NB4 (cell line): ENCODE measurements at regions not wholly inside any gene's neighbourhood (a gene's known extent, or its start where the extent isn't known, plus 50 kb on each side); places are given as distances from the start of the nearest gene placed in this dataset.

Experiments
- CTCF ChIP-seq: IDR thresholded peaks from one replicate; pipeline ENCODE4 v1.5.1; 2012; ENCODE audit warnings: low read depth, low read length
- MAX ChIP-seq: IDR thresholded peaks from 2 replicates; pipeline ENCODE4 v1.6.1; 2011; ENCODE audit warnings: low read depth, low read length
- POLR2A ChIP-seq: IDR thresholded peaks from 2 replicates; pipeline ENCODE4 v1.6.1; 2011; ENCODE audit warnings: mild to moderate bottlenecking; ENCODE audit not compliant: insufficient read length; ENCODE audit errors: extremely low read depth

- TF ChIP-seq CTCF (no peak), POLR2A (no peak), MAX (no peak)
These were observed 253.7 kb downstream of the GLRX3 start for GRCh38 chr10:130389906-130390305.
